Hepatocyte (in vitro differentiated cells): ENCODE measurements at regions not wholly inside any gene's neighbourhood (a gene's known extent, or its start where the extent isn't known, plus 50 kb on each side); places are given as distances from the start of the nearest gene placed in this dataset.

Experiments used
- EZH2 ChIP-seq: fragments of 200-600 bp; sonication (generic); IDR thresholded peaks from 2 replicates; pipeline ENCODE4 v1.6.1; 2016; ENCODE audit warnings: antibody characterized with exemption, mild to moderate bottlenecking, borderline replicate concordance
- TF ChIP-seq, protein P1 (sequence below): fragments of 200-600 bp; sonication (generic); IDR thresholded peaks from 2 replicates; pipeline ENCODE4 v1.5.1; 2016; ENCODE audit warnings: antibody characterized with exemption, mild to moderate bottlenecking; ENCODE audit not compliant: poor library complexity

GRCh38 chrX:51035746-51036145, 125.2 kb downstream of the BMP15 start:
- TF ChIP-seq, protein P1, sequence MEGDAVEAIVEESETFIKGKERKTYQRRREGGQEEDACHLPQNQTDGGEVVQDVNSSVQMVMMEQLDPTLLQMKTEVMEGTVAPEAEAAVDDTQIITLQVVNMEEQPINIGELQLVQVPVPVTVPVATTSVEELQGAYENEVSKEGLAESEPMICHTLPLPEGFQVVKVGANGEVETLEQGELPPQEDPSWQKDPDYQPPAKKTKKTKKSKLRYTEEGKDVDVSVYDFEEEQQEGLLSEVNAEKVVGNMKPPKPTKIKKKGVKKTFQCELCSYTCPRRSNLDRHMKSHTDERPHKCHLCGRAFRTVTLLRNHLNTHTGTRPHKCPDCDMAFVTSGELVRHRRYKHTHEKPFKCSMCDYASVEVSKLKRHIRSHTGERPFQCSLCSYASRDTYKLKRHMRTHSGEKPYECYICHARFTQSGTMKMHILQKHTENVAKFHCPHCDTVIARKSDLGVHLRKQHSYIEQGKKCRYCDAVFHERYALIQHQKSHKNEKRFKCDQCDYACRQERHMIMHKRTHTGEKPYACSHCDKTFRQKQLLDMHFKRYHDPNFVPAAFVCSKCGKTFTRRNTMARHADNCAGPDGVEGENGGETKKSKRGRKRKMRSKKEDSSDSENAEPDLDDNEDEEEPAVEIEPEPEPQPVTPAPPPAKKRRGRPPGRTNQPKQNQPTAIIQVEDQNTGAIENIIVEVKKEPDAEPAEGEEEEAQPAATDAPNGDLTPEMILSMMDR = no peak
- TF ChIP-seq EZH2 = no peak
